ENCODE measurements at regions not wholly inside any gene's neighbourhood (a gene's known extent, or its start where the extent isn't known, plus 50 kb on each side); places are given as distances from the start of the nearest gene placed in this dataset.

GRCh38 chr5:116389601-116390000 is 185.0 kb downstream of the SEMA6A start:
- TF ChIP-seq CTCF (IDR thresholded peaks at IDR 0.05; ENCODE audit: low read depth, low read length) (no peak), EZH2phosphoT487 (IDR thresholded peaks at IDR 0.05; ENCODE audit: low read depth) (no peak)
